Ishikawa (cell line): ENCODE measurements at regions not wholly inside any gene's neighbourhood (a gene's known extent, or its start where the extent isn't known, plus 50 kb on each side); places are given as distances from the start of the nearest gene placed in this dataset.

ENCODE experiments used
- RAD21 ChIP-seq: IDR thresholded peaks from 2 replicates; pipeline ENCODE4 v1.6.1; 2012; ENCODE audit warnings: low read depth
- TF ChIP-seq, protein P1 (sequence below): IDR thresholded peaks from 2 replicates; pipeline ENCODE4 v1.6.1; 2012; ENCODE audit warnings: low read depth, mild to moderate bottlenecking

DNA sequence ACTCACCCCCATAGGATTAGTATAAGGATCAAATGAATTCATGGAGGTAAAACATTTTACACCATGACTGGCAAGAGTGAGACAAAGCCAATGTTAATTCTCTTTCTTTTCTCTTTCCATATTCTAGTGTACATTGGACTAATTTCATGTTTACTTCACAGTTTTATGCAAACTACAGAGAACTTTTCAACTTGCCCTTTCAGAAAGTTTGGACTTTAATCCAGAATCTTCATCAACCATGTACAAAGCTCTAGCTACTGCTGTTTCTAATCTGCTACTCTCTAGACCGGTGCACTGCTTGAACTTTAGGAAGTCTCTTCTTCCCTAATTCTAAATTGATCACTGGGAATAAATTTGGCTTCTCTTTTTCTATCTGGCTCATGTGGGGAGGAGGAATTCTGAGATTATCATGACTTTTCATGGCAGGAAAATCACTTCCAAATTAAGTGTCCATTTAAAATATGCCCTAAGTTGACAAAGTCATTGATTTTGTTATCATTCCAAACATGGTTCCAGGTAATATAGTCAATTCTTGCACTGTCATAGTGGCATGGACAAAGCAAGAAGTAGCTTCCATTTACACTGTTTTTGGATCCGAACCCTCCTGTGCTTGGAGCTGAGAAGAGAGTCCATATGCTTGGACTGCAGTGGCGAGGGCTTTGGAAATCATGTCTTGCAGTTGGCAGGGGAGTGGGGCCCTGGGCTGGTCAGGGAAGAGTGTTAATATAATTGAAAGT lies 903.3 kb downstream of the CCSER2 start:
- TF ChIP-seq RAD21, result no peak
- TF ChIP-seq, protein P1, sequence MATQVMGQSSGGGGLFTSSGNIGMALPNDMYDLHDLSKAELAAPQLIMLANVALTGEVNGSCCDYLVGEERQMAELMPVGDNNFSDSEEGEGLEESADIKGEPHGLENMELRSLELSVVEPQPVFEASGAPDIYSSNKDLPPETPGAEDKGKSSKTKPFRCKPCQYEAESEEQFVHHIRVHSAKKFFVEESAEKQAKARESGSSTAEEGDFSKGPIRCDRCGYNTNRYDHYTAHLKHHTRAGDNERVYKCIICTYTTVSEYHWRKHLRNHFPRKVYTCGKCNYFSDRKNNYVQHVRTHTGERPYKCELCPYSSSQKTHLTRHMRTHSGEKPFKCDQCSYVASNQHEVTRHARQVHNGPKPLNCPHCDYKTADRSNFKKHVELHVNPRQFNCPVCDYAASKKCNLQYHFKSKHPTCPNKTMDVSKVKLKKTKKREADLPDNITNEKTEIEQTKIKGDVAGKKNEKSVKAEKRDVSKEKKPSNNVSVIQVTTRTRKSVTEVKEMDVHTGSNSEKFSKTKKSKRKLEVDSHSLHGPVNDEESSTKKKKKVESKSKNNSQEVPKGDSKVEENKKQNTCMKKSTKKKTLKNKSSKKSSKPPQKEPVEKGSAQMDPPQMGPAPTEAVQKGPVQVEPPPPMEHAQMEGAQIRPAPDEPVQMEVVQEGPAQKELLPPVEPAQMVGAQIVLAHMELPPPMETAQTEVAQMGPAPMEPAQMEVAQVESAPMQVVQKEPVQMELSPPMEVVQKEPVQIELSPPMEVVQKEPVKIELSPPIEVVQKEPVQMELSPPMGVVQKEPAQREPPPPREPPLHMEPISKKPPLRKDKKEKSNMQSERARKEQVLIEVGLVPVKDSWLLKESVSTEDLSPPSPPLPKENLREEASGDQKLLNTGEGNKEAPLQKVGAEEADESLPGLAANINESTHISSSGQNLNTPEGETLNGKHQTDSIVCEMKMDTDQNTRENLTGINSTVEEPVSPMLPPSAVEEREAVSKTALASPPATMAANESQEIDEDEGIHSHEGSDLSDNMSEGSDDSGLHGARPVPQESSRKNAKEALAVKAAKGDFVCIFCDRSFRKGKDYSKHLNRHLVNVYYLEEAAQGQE, result no peak
